ENCODE measurements at regions not wholly inside any gene's neighbourhood (a gene's known extent, or its start where the extent isn't known, plus 50 kb on each side); places are given as distances from the start of the nearest gene placed in this dataset.

DNA sequence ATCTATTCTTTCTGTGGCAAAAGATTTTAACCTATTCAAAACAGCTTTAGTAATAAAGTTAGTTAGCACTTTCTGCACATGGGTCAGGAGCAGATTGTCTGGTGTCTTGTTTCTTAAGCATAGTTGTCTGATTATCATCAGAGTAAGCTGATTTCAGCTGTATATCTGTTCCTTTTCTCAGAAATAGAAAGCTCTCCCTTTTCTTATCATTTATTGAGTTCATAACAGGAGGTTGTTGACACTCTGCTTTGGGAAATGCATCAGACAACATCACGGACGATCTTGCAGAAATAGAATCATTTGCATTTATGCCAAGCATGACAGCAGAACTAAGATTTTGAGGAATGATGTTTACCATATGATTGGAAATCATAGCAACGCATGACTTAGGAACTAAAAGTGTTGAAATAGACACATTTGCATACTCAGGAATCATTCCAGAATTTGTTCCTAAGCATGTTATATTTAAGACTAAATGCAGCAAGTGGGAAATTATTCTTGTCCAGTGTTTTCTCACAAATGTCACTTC lies 66.7 kb downstream of the RBMX2 start (continued):
- TF ChIP-seq ZBTB40 (IDR thresholded peaks at IDR 0.05; ENCODE audit: borderline replicate concordance) (no peak), DPF2 (IDR thresholded peaks at IDR 0.05) (no peak), CHD4 (IDR thresholded peaks at IDR 0.05) (no peak), TAF1 (IDR thresholded peaks at IDR 0.05; ENCODE audit: borderline replicate concordance, low read depth, low read length) (no peak)
- TF ChIP-seq, protein P1, sequence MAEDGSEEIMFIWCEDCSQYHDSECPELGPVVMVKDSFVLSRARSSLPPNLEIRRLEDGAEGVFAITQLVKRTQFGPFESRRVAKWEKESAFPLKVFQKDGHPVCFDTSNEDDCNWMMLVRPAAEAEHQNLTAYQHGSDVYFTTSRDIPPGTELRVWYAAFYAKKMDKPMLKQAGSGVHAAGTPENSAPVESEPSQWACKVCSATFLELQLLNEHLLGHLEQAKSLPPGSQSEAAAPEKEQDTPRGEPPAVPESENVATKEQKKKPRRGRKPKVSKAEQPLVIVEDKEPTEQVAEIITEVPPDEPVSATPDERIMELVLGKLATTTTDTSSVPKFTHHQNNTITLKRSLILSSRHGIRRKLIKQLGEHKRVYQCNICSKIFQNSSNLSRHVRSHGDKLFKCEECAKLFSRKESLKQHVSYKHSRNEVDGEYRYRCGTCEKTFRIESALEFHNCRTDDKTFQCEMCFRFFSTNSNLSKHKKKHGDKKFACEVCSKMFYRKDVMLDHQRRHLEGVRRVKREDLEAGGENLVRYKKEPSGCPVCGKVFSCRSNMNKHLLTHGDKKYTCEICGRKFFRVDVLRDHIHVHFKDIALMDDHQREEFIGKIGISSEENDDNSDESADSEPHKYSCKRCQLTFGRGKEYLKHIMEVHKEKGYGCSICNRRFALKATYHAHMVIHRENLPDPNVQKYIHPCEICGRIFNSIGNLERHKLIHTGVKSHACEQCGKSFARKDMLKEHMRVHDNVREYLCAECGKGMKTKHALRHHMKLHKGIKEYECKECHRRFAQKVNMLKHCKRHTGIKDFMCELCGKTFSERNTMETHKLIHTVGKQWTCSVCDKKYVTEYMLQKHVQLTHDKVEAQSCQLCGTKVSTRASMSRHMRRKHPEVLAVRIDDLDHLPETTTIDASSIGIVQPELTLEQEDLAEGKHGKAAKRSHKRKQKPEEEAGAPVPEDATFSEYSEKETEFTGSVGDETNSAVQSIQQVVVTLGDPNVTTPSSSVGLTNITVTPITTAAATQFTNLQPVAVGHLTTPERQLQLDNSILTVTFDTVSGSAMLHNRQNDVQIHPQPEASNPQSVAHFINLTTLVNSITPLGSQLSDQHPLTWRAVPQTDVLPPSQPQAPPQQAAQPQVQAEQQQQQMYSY (CRISPR knock-in tag; IDR thresholded peaks at IDR 0.05), result no peak
- TF ChIP-seq, protein P2, sequence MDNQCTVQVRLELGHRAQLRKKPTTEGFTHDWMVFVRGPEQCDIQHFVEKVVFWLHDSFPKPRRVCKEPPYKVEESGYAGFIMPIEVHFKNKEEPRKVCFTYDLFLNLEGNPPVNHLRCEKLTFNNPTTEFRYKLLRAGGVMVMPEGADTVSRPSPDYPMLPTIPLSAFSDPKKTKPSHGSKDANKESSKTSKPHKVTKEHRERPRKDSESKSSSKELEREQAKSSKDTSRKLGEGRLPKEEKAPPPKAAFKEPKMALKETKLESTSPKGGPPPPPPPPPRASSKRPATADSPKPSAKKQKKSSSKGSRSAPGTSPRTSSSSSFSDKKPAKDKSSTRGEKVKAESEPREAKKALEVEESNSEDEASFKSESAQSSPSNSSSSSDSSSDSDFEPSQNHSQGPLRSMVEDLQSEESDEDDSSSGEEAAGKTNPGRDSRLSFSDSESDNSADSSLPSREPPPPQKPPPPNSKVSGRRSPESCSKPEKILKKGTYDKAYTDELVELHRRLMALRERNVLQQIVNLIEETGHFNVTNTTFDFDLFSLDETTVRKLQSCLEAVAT (IDR thresholded peaks at IDR 0.05), result no peak
- TF ChIP-seq, protein P3, sequence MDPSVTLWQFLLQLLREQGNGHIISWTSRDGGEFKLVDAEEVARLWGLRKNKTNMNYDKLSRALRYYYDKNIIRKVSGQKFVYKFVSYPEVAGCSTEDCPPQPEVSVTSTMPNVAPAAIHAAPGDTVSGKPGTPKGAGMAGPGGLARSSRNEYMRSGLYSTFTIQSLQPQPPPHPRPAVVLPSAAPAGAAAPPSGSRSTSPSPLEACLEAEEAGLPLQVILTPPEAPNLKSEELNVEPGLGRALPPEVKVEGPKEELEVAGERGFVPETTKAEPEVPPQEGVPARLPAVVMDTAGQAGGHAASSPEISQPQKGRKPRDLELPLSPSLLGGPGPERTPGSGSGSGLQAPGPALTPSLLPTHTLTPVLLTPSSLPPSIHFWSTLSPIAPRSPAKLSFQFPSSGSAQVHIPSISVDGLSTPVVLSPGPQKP (IDR thresholded peaks at IDR 0.05; ENCODE audit: low read depth, low read length), result no peak
